CD4-positive, alpha-beta memory T cell (primary cell): ENCODE measurements at regions not wholly inside any gene's neighbourhood (a gene's known extent, or its start where the extent isn't known, plus 50 kb on each side); places are given as distances from the start of the nearest gene placed in this dataset.

ENCODE experiments used
- CTCF ChIA-PET: fragments of 350-600 bp; sonication (Branson Sonifier 250); formaldehyde crosslinking; loops from one replicate; lab custom pipeline; 2021; ENCODE audit warnings: inconsistent platforms; ENCODE audit not compliant: partially characterized antibody; lab: Charles Lee
- POLR2A ChIA-PET: fragments of 350-600 bp; sonication (Branson Sonifier 250); formaldehyde crosslinking; loops from one replicate; lab custom pipeline; 2021; ENCODE audit not compliant: partially characterized antibody; lab: Charles Lee
- DNase-seq, 5 donors: peaks; one replicate each; pipeline versions ENCODE4 v3.0.0 to v3.0.0-alpha.2; 2020 to 2022; ENCODE audit warnings: mixed read lengths in 1 of 5
- H3K27ac ChIP-seq: one replicate; pipeline ENCODE4 v1.7.0; 2013; ENCODE audit warnings: low read depth, low read length
- H3K27me3 ChIP-seq: 2 replicates; pipeline ENCODE4 v1.7.0; 2013; ENCODE audit warnings: mild to moderate bottlenecking, low read length, moderate library complexity; ENCODE audit not compliant: insufficient read depth
- H3K36me3 ChIP-seq: 2 replicates; pipeline ENCODE4 v1.7.0; 2013; ENCODE audit warnings: mild to moderate bottlenecking, low read length, moderate library complexity; ENCODE audit not compliant: insufficient read depth
- H3K4me1 ChIP-seq: 2 replicates; pipeline ENCODE4 v1.7.0; 2013; ENCODE audit warnings: mild to moderate bottlenecking, low read length, moderate library complexity; ENCODE audit not compliant: insufficient read depth
- H3K4me3 ChIP-seq, 2 donors: one replicate each; pipeline ENCODE4 v1.7.0; 2013; ENCODE audit warnings: low read length in 2 of 2, mild to moderate bottlenecking in 1 of 2
- H3K9me3 ChIP-seq, 2 donors: one replicate each; pipeline ENCODE4 v1.7.0; 2013; ENCODE audit warnings: low read length in 2 of 2, control low read depth in 1 of 2; ENCODE audit not compliant: control insufficient read depth in 1 of 2
- H3K27ac Mint-ChIP-seq, 7 donors: one replicate each; pipeline ENCODE4 v1.8.0; 2020 to 2021; ENCODE audit warnings: mixed read lengths in 7 of 7, mild to moderate bottlenecking in 6 of 7, inconsistent platforms in 3 of 7, moderate library complexity in 3 of 7
- H3K27me3 Mint-ChIP-seq, 2 donors: one replicate each; pipeline ENCODE4 v1.8.0; 2020 to 2021; ENCODE audit warnings: mixed read lengths in 2 of 2
- H3K36me3 Mint-ChIP-seq, 2 donors: one replicate each; pipeline ENCODE4 v1.8.0; 2020 to 2021; ENCODE audit warnings: mixed read lengths in 2 of 2, inconsistent platforms in 1 of 2, mild to moderate bottlenecking in 1 of 2
- H3K4me1 Mint-ChIP-seq, 4 donors: one replicate each; pipeline ENCODE4 v1.8.0; 2020 to 2021; ENCODE audit warnings: mixed read lengths in 4 of 4, mild to moderate bottlenecking in 1 of 4
- H3K4me3 Mint-ChIP-seq, 8 donors: one replicate each; pipeline ENCODE4 v1.8.0; 2020 to 2021; ENCODE audit warnings: mixed read lengths in 8 of 8, mild to moderate bottlenecking in 7 of 8, moderate library complexity in 6 of 8, inconsistent platforms in 3 of 8
- H3K9me3 Mint-ChIP-seq, 8 donors: one replicate each; pipeline ENCODE4 v1.8.0; 2020 to 2021; ENCODE audit warnings: mixed read lengths in 8 of 8, mild to moderate bottlenecking in 5 of 8, inconsistent platforms in 3 of 8, moderate library complexity in 1 of 8
- intact Hi-C: fragments of 100-400 bp; cut with micrococcal nuclease; formaldehyde crosslinking; loops from one replicate; pipeline ENCODE4 v1.15.1; 2023

- Histone ChIP-seq H3K4me3 (no peak overlapping the region), H3K36me3 (no peaks in the 10 kb centered on the region), H3K4me1 (no peaks in the 10 kb centered on the region), H3K27ac (no peak overlapping the region), H3K27me3 (peaks cover 3% of the 10 kb centered on the region), H3K9me3 (peaks cover 0 to 4% of the 10 kb centered on the region in 2 donors)
- intact Hi-C loops, result no loop called here
- Mint-ChIP-seq H3K4me1 (peaks cover 0 to 11% (median 4%) of the 10 kb centered on the region in 4 donors), H3K36me3 (no peaks in the 10 kb centered on the region), H3K4me3 (no peak overlapping the region), H3K27ac (no peak overlapping the region), H3K27me3 (peaks cover 26 to 31% of the 10 kb centered on the region in 2 donors), H3K9me3 (peaks cover 0 to 13% (median 8%) of the 10 kb centered on the region in 8 donors)
- POLR2A ChIA-PET, result no interaction called here
- no peak for DNase-seq
- CTCF ChIA-PET, result no interaction called here
Observed at GRCh38 chr22:49322861-49323622, 504.6 kb downstream of the BRD1 start.

GRCh38 chr22:49322231-49322630 lies 505.4 kb downstream of the BRD1 start:
- no peaks in the 10 kb centered on the region for H3K4me1 ChIP-seq
- CTCF ChIA-PET, result no interaction called here
- no peaks in the 10 kb centered on the region for H3K36me3 Mint-ChIP-seq
- no peak overlapping the region for H3K27ac Mint-ChIP-seq
- POLR2A ChIA-PET, result no interaction called here
- H3K27ac ChIP-seq, result no peak overlapping the region
- H3K36me3 ChIP-seq, result no peaks in the 10 kb centered on the region
- peaks cover 3% of the 10 kb centered on the region for H3K27me3 ChIP-seq
- peaks cover 0 to 4% of the 10 kb centered on the region in 2 donors for H3K9me3 ChIP-seq
- H3K4me1 Mint-ChIP-seq, result peaks cover 0 to 11% (median 4%) of the 10 kb centered on the region in 4 donors
- no peak overlapping the region for H3K4me3 Mint-ChIP-seq
- peaks cover 0 to 11% (median 7%) of the 10 kb centered on the region in 8 donors for H3K9me3 Mint-ChIP-seq
- H3K4me3 ChIP-seq, result no peak overlapping the region
- peaks cover 26 to 31% of the 10 kb centered on the region in 2 donors for H3K27me3 Mint-ChIP-seq
- intact Hi-C loops, result no loop called here
- no peak for DNase-seq

- no peaks in the 10 kb centered on the region for H3K4me1 ChIP-seq
- no peaks in the 10 kb centered on the region for H3K36me3 Mint-ChIP-seq
- H3K27me3 Mint-ChIP-seq, result peaks cover 26 to 31% of the 10 kb centered on the region in 2 donors
- H3K9me3 ChIP-seq, result no peaks in the 10 kb centered on the region
- no peak overlapping the region for H3K4me3 Mint-ChIP-seq
- H3K27me3 ChIP-seq, result peaks cover 3% of the 10 kb centered on the region
- no peak for DNase-seq
- no peaks in the 10 kb centered on the region for H3K36me3 ChIP-seq
- H3K4me1 Mint-ChIP-seq, result peaks cover 0 to 11% (median 4%) of the 10 kb centered on the region in 4 donors
- H3K27ac ChIP-seq, result no peak overlapping the region
- intact Hi-C loops, result no loop called here
- ChIA-PET POLR2A (no interaction called here), CTCF (no interaction called here)
- no peak overlapping the region for H3K27ac Mint-ChIP-seq
- H3K4me3 ChIP-seq, result no peak overlapping the region
- peaks cover 0 to 5% (median under 1%) of the 10 kb centered on the region in 8 donors for H3K9me3 Mint-ChIP-seq
Observed at GRCh38 chr22:49321477-49322055, 506.1 kb downstream of the BRD1 start.

GRCh38 chr22:49320714-49321476 lies 506.8 kb downstream of the BRD1 start:
- no peaks in the 10 kb centered on the region for H3K4me1 ChIP-seq
- H3K9me3 Mint-ChIP-seq, result peaks cover 0 to 3% (median 0%) of the 10 kb centered on the region in 8 donors
- ChIA-PET CTCF (no interaction called here), POLR2A (no interaction called here)
- peaks cover 26 to 31% of the 10 kb centered on the region in 2 donors for H3K27me3 Mint-ChIP-seq
- no peaks in the 10 kb centered on the region for H3K9me3 ChIP-seq
- H3K27ac Mint-ChIP-seq, result no peak overlapping the region
- H3K4me1 Mint-ChIP-seq, result peaks cover 0 to 11% (median 4%) of the 10 kb centered on the region in 4 donors
- intact Hi-C loops, result no loop called here
- H3K36me3 ChIP-seq, result no peaks in the 10 kb centered on the region
- H3K36me3 Mint-ChIP-seq, result no peaks in the 10 kb centered on the region
- peaks cover 3% of the 10 kb centered on the region for H3K27me3 ChIP-seq
- H3K27ac ChIP-seq, result no peak overlapping the region
- H3K4me3 Mint-ChIP-seq, result no peak overlapping the region
- no peak for DNase-seq
- no peak overlapping the region for H3K4me3 ChIP-seq

- ChIA-PET POLR2A (no interaction called here), CTCF (no interaction called here)
- Mint-ChIP-seq H3K4me1 (peaks cover 0 to 5% (median 0%) of the 10 kb centered on the region in 4 donors), H3K36me3 (no peaks in the 10 kb centered on the region), H3K9me3 (no peaks in the 10 kb centered on the region), H3K27me3 (peaks cover 12 to 21% of the 10 kb centered on the region in 2 donors), H3K27ac (no peak overlapping the region), H3K4me3 (no peak overlapping the region)
- intact Hi-C loops, result no loop called here
- no peak for DNase-seq
- peaks cover 3% of the 10 kb centered on the region for H3K27me3 ChIP-seq
- H3K4me3 ChIP-seq, result no peak overlapping the region
- H3K9me3 ChIP-seq, result no peaks in the 10 kb centered on the region
- no peak overlapping the region for H3K27ac ChIP-seq
- no peaks in the 10 kb centered on the region for H3K36me3 ChIP-seq
- H3K4me1 ChIP-seq, result no peaks in the 10 kb centered on the region
Observed at GRCh38 chr22:49317369-49317768, 510.3 kb downstream of the BRD1 start.

- DNase-seq, result no peak
- POLR2A ChIA-PET, result no interaction called here
- CTCF ChIA-PET, result no interaction called here
- H3K4me1 ChIP-seq, result no peaks in the 10 kb centered on the region
- intact Hi-C loops, result no loop called here
- H3K9me3 Mint-ChIP-seq, result peaks cover 0 to 1% (median 0%) of the 10 kb centered on the region in 8 donors
- peaks cover 5 to 12% of the 10 kb centered on the region in 2 donors for H3K27me3 Mint-ChIP-seq
- no peaks in the 10 kb centered on the region for H3K9me3 ChIP-seq
- no peaks in the 10 kb centered on the region for H3K36me3 ChIP-seq
- no peak overlapping the region for H3K4me3 Mint-ChIP-seq
- no peaks in the 10 kb centered on the region for H3K27me3 ChIP-seq
- H3K27ac ChIP-seq, result no peak overlapping the region
- H3K36me3 Mint-ChIP-seq, result no peaks in the 10 kb centered on the region
- H3K4me3 ChIP-seq, result no peak overlapping the region
- H3K27ac Mint-ChIP-seq, result no peak overlapping the region
- H3K4me1 Mint-ChIP-seq, result no peaks in the 10 kb centered on the region
Observed at GRCh38 chr22:49312601-49313000, 515.1 kb downstream of the BRD1 start.

- Mint-ChIP-seq H3K27me3 (peaks cover 7 to 14% of the 10 kb centered on the region in 2 donors), H3K36me3 (no peaks in the 10 kb centered on the region), H3K9me3 (peaks cover 0 to 1% (median 0%) of the 10 kb centered on the region in 8 donors), H3K27ac (no peak overlapping the region), H3K4me3 (no peak overlapping the region), H3K4me1 (no peaks in the 10 kb centered on the region)
- Histone ChIP-seq H3K36me3 (no peaks in the 10 kb centered on the region), H3K4me1 (no peaks in the 10 kb centered on the region), H3K27ac (no peak overlapping the region), H3K9me3 (no peaks in the 10 kb centered on the region), H3K27me3 (no peaks in the 10 kb centered on the region), H3K4me3 (no peak overlapping the region)
- CTCF ChIA-PET, result no interaction called here
- no peak for DNase-seq
- intact Hi-C loops, result no loop called here
- POLR2A ChIA-PET, result no interaction called here
Observed at GRCh38 chr22:49310354-49310753, 517.3 kb downstream of the BRD1 start.
